ENCODE measurements at regions not wholly inside any gene's neighbourhood (a gene's known extent, or its start where the extent isn't known, plus 50 kb on each side); places are given as distances from the start of the nearest gene placed in this dataset.

DNA sequence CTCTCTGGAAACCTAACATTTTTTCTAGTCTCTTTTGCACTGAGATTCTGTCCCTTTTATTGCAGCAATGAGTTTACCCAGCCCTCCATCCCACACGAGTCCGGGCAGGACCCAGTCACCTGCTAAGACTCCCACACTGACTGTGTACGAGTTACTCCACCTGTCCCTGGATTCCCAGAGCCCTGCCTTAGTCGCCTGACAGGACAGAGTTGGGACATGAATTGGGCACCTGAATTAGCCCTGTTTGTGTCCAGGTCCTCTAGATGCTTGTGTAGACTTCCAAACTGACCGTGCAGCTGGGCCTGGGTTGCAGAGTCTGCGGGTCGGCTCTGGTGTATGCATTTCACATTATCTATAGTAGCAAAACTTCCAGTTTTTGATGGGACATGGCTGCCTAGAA, 238.7 kb downstream of the VAPA start:
- TF ChIP-seq CTCF (IDR thresholded peaks at IDR 0.05), result no peak
- no peak for DNase-seq (ENCODE audit: low spot score in 2 of 2)
- intact Hi-C loops (cut with DNase I), result no loop called here
- Histone ChIP-seq H3K4me3 (no peak overlapping the region), H3K36me3 (no peaks in the 10 kb centered on the region), H3K9me3 (no peaks in the 10 kb centered on the region), H3K4me1 (no peaks in the 10 kb centered on the region), H3K27me3 (no peaks in the 10 kb centered on the region), H3K27ac (no peak overlapping the region)

DNA sequence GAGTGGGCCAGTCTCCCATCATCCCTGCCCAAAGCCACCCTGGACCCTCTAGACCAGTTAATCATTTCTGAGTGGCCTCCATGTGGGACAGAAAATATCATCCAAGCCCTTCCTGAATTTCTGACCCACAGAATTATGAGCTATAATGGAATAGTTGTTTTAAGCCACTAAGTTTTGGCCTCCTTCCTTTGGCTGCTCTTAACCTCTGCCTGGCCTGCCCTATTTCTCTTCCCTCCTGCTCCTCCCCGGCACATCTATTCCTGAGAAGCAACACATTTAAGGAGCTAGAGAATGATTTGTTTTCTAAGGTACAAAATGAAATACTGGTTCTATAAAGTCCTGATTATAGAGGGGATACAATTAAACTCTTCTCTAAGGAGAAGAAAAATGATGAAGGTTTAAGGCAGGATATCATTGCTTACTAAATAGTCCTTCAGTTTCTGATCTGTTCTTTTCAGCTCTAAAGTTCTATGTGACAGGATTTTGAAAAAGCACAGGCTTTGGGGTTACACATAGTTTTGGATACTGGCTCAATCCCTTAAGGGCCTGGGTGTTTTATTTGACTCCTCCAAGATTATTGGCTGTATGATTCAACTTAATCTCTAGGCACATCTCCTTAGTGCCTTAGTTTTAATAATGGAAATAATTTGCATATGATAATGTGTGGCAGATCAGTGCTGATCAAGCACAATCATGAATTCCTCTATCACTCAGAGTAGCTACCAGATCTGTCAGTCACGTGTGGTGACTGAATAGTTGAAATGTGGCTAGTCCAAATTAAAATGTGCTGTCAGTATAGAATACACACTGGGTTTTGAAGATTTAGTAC, 240.3 kb downstream of the VAPA start:
- peak overlapping the region in 1 of 2 donors; percentile 5 for H3K27ac ChIP-seq
- H3K9me3 ChIP-seq, result no peaks in the 10 kb centered on the region
- H3K36me3 ChIP-seq, result no peaks in the 10 kb centered on the region
- intact Hi-C loops (cut with DNase I), result no loop called here
- H3K27me3 ChIP-seq, result no peaks in the 10 kb centered on the region
- TF ChIP-seq CTCF (IDR thresholded peaks at IDR 0.05), result no peak
- H3K4me3 ChIP-seq, result no peak overlapping the region
- H3K4me1 ChIP-seq, result no peaks in the 10 kb centered on the region
- DNase-seq (ENCODE audit: low spot score in 2 of 2), result no peak

DNA sequence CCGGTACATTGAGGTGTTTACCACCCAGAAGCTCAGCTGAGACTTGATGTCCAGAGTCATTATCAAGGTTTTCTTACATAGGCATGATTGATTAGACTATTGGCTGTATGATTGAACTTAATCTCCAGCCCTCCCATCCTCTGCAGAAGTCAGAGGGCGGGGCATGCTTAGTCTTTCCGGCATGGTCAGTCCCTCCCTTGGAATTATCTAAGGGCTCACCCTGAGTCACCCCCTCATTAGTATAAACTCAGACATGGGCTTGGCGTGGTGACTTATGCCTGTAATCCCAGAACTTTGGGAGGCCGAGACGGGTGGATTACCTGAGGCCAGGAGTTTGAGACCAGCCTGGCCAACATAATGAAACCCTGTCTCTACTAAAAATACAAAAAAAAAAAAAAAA, 243.9 kb downstream of the VAPA start:
- Histone ChIP-seq H3K9me3 (no peaks in the 10 kb centered on the region), H3K27me3 (no peaks in the 10 kb centered on the region), H3K27ac (no peak overlapping the region), H3K4me3 (no peak overlapping the region), H3K4me1 (no peaks in the 10 kb centered on the region), H3K36me3 (no peaks in the 10 kb centered on the region)
- no peak for TF ChIP-seq CTCF (IDR thresholded peaks at IDR 0.05)
- DNase-seq (ENCODE audit: low spot score in 2 of 2), result no peak
- intact Hi-C loops (cut with DNase I), result no loop called here

- DNase-seq (ENCODE audit: low spot score in 2 of 2), result no peak
- intact Hi-C loops (cut with DNase I), result no loop called here
- TF ChIP-seq CTCF (IDR thresholded peaks at IDR 0.05), result no peak
- H3K9me3 ChIP-seq, result no peaks in the 10 kb centered on the region
- no peaks in the 10 kb centered on the region for H3K36me3 ChIP-seq
- H3K27ac ChIP-seq, result no peak overlapping the region
- no peak overlapping the region for H3K4me3 ChIP-seq
- H3K27me3 ChIP-seq, result no peaks in the 10 kb centered on the region
- H3K4me1 ChIP-seq, result no peaks in the 10 kb centered on the region
Measured at GRCh38 chr18:10160251-10160650, 246.4 kb downstream of the VAPA start.

GRCh38 chr18:10161315-10161714, 247.5 kb downstream of the VAPA start:
- no peaks in the 10 kb centered on the region for H3K4me1 ChIP-seq
- no peak overlapping the region for H3K4me3 ChIP-seq
- H3K9me3 ChIP-seq, result no peaks in the 10 kb centered on the region
- no peaks in the 10 kb centered on the region for H3K27me3 ChIP-seq
- no peak overlapping the region for H3K27ac ChIP-seq
- intact Hi-C loops (cut with DNase I), result no loop called here
- no peak for TF ChIP-seq CTCF (IDR thresholded peaks at IDR 0.05)
- H3K36me3 ChIP-seq, result no peaks in the 10 kb centered on the region
- DNase-seq (ENCODE audit: low spot score in 2 of 2), result no peak
